HG03060 (cell line): ENCODE measurements at regions not wholly inside any gene's neighbourhood (a gene's known extent, or its start where the extent isn't known, plus 50 kb on each side); places are given as distances from the start of the nearest gene placed in this dataset.

ENCODE experiments used
- ATAC-seq: cut with Tn5 transposase; IDR thresholded peaks from one replicate; pipeline ENCODE4 v1.9.1; 2021; ENCODE audit warnings: low read depth, moderate number of reproducible peaks; ENCODE audit not compliant: unreplicated experiment

DNA sequence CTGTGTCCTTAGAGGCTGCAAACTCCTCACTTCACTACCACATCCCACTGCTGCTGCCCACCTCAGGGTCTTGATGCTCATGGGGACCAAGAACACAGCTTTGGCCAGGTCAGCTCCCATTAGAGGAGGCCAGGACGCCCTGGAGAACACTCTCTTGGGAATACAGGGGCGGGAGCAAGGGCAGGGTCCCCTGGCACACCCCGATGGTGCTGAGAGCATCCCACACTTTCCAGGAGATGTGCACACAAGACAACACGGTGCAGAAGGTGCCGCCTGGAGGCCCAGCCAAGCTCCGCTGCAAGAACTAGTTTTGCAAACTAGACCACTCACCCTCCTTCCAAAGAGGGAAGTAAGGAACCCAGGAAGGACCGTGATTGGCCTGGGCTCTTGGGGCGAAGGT is 304.4 kb upstream of the SALL3 start:
- no peak for ATAC-seq

DNA sequence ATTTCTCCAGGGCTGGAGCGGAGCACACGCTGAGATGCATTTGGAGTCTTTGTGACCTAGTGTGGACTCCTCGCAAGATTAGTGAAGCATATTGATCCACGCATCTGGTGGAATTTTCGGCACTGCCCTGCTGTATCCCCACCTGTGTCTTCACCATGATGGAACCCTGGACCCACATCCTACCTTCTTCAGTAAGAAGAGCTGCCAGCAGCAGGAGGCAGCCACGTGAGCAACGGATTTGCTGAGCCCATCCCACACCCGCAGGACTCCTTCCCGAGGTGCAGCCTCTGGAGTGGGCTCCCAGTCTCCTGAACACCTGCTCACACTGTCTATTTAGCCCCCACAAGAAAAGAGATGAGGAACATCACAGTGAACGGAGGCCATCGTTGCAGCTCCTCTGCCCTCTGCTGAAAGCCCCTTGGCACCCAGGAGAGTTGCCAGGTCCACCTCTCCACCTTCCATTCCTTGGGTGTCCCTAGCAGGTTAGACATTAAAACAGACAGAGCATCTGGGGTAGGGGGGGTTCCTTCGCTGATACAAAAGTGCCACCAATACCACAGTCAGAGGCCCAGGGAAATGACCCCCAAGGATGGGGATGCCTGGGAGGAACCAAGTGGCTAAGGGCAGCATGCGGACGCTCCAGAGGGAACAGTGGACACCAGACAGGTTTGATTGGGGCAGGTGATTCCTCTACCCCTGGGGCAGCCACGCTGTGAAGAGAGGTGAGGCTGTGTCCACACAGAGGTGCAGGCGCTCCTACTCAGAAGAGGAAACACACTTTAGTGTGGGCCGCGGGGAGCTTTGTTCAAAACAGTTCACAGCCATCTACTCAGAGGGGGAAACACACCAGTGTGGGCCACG is 302.8 kb upstream of the SALL3 start:
- ATAC-seq = no peak

DNA sequence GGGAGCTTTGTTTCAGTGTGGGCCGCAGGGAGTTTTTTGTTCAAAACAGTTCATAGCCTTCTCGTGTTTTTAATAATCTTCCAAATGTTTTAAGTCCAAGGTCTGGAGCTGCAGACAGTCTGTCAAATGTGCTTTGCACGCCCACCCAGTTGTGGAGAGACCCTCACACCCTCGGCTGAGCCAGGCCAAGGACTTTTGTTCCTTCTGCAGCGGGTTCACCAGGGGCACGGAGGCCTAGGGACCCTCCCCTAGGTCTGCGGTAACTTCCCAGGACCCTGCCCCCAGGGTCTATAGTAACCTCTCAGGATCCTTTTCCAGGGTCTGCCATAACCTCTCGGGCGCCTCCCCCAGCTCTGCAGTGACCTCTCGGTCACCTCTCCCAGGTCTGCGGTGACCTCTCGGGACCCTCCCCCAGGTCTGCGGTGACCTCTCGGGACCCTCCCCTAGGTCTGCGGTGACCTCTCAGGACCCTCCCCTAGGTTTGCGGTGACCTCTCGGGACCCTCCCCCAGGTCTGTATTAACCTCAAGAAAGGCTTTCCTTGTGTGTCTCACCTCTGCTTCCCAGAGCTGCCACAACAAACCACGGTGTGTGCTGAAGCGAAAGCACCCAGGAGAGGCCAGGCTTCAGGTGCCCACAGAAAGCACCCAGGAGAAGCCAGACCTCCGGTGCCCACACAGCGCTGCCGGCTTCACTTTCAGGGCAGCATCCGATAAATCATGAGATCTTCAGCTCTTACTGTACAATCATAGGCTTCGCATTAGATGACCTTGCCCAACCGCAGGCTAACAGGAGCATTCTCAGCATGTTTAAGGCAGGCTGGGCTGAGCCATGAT is 301.9 kb upstream of the SALL3 start:
- no peak for ATAC-seq

DNA sequence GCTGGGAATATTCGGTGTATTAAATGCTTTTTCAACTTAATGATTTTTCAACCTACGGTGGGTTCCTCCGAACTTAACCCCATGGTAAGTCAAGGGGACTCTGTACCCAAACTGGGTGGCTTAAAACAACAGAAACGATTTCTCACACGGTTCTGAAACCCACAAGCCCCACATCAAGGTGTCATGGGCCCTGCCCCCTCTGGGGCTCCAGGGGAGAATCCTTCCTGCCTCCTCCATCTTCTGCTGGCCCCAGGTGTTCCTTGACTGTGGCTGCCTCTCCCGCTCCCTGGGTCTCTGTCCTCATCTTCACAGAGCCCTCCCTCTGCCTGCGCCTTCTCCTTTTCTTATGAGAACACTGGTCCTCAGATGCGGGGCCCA is 301.3 kb upstream of the SALL3 start:
- ATAC-seq = no peak

DNA sequence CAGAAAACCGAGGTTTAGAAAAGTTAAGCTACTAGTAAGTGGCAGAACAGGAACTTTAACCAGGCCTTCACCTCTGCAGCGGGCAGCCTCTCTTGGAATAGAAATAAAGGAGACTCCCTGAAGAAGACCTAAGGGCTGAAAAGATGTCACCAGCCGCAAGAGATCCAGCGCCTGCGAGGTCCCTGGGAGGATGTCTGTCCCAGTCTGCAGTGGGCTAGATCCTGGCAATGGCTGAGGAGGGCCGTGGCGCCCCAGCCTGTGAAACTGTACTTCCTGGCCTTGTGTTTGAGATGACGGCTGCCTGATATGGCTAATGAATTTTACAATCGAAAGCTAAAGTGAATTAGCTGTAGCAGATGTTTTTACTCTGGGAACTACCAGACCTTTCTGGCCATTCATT is 300.6 kb upstream of the SALL3 start:
- no peak for ATAC-seq

DNA sequence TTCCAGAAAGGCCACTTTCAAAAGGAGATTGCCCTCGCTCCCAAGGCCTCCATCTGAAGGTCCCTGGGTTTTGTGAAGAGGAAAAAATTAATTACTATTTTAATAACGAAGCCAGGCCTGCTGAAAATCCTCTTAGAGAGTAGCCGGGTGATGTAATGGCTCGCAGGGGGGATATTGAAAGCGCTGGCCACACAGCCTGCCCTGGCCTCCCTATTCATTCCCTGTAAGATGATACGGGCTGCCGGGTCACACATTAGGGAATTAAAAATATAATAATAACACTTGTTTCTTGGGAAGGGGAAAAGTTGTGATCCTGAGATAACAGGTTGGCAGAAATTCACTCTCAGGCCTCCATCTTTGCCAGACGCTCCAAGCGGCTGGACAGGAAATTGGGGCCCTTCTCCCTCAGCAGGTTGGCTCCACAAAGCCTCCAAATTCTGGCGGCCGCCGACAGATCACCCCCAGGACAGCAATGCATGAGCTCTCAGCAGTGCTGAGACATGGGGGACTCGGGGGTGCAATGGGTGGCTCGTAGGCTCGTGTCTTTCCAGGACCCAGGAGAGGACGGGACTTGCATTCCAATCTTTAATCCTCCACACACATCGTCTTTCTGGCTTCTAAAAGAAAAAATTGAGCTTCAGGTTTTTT is 299.9 kb upstream of the SALL3 start:
- ATAC-seq = no peak

DNA sequence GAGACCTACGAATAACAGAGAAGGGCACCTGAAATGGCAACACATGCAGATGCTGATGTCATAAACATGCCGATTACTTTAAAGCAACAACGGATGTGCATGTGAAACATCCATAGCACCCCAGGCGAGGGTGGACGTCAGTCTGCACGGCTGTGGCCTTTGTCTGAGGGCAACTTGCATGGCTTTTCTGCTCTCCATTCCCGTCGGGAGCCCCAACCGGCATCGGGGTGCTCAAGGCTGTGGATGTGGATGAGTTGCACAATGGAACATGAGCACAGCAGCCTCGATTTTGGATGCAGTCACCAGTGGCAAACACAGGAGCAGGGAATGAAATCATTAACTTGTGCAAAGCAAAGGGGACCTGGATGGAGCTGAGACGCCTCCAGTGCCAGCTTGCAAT is 298.2 kb upstream of the SALL3 start:
- no peak for ATAC-seq

DNA sequence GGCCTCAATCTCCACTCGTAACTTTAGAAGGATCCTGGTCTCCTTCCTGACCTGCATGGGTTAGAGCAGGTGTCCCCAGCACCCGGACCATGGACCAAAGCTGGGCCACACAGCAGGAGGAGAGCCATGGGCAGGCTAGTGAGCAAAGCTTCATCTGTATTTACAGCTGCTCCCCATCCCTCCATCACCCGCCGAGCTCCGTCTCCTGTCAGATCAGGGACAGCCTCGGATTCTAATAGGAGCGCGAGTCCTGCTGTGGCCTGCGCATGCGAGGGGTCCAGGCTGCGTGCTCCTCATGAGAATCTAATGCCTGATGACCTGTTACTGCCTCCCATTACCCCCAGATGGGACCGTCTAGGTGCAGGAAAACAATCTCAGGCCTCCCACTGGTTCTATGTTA is 297.7 kb upstream of the SALL3 start:
- ATAC-seq = no peak

DNA sequence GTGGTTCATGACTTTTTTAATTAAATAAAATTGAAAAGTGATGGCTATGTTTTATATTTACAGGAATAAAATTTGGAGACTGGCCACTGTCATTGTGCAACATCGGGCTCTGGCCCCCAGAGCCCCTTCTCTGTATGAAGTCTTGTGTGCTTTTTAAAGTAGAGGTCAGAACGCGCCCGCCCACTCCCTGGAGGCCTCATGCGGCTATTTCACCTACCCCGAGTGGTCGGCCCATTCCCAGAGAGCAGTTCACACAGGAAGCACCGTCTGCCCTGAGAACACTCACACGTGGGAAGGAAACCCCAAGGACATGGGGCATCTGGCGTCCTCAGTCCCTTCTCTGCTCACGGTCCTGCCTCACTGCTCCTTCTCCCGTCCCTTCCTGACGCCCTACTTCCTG is 296.9 kb upstream of the SALL3 start:
- ATAC-seq = no peak

DNA sequence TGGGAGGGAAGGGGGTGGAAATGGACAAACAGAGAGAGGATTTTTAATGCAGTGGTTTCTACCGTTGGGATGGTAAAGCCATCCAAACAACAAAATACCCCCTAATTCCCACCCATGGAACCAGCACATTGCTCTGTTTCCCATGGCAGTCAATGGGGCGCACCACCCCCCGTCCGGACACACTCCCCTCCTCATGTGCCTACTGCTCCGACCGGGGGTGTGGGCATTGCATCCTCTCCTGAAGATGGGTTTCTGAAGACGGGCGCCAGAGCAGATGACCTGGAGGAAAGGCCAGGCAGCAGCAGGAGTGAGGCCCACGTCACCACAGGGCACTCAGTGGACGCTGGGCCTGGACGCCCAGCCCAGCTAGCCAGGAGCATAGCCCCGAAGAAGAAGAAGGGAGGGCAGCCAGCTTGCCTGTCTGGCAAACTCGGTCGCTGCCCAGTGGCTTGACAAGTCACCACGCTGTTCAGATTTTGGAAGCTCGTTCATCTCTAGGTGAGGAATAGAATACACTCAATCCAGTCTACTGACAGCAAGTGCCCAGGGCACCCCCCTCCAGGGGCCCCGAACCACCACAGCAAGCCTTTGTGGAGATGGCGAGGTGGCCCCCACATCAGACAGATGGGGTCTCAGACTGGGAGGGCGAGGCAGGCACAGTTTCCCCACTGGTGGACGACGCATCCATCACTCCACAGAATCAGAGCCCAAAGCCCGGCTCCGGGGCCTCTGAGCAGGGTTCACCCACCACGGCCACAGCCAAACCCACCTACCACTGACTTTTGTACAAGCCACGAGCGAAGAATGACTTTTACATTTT is 296.2 kb upstream of the SALL3 start:
- no peak for ATAC-seq

DNA sequence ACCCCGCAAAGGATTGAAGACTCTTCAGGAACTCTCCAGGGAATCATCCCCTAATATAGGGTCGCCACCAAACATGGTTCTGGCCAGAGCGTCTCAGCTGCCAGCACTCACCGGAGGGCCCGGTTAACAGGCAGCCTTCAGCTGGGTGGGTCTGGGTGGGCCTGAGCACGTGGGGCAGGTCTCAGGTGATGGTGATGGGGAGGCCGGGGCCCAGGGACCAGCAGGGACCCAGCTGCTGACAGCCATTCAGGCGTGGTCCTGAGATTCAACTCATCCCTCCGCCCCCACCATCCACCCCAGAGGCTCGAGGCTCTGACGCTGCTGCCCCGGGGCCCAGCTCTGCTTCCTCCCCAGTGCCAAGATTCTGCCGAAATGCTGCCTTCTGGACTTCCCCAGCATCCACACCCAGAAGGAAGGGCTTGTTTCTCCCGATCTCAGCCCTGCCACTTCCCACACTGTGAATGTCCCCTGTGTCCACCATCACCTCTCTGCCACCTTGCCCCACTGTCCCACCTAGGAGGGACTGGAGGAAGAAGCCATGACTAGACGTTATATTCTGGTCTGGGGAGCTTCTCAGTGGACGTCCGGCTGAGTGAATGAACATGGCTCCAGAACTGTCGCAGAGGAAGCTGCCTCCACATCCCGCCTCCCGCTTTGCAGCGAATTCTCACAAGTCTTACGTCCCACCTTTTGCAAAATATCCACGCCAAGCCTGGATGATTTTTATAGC is 294.2 kb upstream of the SALL3 start:
- no peak for ATAC-seq

DNA sequence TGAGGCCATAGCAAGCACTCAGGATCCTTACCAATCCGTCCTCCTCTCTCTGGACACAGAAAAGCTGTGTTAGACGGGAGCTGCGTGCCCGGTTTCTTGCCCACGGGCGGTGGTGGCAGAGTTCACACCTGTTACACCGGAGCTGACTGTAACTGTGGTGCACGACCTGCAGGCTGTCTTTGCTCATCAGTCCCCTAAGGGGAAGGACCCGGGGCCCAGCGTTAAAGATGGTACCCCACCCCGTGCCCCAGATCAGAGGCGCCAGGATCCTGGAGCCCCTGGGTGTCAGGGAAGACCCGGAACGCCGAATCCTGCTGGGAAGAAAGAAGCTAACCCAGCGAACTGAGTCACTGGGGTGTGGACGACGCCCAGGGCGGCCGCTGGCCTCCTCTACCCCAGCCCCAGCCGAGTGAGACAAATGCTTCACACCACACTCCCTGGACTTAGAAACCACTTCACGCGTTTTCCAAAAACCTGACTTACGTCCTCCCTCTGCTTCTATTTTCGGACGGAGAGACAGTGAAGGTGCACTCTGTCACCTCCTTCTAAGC is 293.6 kb upstream of the SALL3 start:
- ATAC-seq = no peak

DNA sequence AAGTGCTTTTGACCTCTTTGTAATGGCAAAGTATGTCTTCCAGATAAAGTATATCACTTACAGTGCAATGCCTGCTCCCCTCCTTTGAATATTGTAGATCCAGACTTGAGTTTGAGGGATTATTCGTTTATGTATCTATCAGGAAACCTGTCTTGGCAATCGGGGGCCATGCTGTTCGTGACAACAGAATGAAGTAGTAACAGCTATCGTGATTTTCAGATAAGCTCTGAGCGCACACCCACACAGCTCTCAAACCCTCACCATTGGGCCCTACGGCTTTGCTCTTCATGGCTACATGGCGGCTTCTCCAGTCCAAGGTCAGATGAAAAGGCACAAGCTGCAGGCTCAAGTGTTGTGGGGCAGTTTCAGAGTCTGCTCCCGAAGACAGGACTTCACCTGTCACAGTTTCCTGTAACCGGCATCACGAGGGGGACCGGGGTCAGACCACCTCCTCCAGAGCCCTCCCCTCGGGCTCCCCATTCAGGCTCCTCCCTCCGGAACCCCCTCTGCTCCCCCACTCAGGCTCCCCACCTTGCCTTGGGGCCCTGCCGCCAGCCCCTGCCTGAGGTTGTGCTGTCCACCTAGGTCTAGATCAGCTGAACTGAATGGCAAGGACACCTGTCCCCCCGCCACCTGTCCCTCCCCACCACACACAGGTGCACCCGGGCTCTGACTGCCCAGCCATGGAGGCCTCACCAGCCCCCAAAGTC is 292.5 kb upstream of the SALL3 start:
- ATAC-seq = no peak

DNA sequence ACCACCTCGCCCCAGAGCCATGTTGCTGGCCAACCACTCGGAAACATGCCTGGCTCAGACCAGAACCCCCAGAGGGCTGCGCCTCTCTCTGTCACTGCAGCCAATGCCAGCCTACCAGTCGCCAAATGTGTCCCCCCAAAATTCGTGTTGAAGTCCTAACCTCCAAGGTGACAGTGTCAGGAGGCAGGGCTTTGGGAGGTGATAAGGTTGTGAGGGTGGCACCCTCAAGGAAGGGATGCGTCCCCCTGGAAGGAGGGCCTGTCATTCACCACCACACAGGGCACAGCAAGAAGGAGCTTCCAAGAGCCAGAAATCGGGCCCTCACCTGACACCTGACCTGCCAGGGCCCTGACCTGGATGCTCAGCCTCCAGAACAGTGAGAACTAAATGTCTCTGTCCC is 291.9 kb upstream of the SALL3 start:
- no peak for ATAC-seq

DNA sequence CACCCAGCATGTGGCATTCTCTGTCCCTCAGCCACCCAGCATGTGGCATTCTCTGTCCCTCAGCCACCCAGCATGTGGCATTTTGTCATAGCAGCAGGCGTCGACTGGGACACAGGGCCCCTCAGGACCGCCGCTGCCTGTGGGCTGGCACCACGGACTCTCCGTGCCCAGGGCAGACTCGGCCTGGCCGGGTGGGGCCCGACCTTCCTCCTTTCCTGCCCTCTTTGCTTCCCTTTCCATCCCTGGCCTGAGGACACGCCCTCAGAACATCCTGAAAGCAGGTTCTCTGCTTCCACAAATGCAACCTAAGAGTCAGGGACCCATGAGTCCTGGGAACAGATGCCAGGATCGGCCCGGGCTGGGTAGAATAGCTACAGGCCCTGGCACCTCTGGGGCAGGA is 291.4 kb upstream of the SALL3 start:
- ATAC-seq = no peak

DNA sequence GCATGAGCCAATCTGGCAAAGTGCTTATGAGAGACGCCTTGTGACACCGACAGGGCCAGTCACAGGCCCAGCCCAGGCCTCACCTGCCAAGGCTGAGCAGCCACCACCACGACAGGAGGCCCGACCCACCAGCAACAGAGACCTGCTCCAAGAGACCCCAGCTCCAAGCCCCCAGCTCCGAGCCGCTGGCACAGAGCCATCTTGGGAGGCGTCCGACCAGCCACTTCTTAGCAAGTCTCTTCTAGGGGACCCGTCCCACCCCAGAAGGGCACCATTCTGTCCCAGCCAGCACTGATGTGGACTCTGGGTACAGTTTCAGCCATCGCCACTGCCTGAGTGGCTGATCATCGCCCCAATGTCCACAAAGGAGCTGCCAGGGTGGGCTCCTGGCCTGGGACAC is 290.7 kb upstream of the SALL3 start:
- ATAC-seq = no peak

DNA sequence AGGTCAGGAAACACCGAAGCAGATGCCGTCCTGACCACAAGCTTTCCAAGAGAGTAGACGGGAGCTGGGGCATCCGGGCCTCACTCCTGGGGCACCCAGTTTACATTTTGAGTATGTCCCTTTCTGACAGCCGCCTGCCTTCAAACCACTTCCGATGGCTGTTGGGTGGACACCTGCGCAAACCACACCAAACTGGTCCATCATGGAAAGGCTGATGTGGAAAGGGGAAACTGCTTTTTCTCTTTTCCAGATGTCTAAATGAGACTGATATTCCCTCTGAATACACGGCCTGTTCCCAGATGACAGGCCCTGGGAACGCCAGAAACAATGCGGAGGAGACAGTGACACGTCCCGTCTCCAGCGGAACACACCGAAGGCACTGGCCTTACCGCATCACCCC is 290.0 kb upstream of the SALL3 start:
- ATAC-seq = no peak

DNA sequence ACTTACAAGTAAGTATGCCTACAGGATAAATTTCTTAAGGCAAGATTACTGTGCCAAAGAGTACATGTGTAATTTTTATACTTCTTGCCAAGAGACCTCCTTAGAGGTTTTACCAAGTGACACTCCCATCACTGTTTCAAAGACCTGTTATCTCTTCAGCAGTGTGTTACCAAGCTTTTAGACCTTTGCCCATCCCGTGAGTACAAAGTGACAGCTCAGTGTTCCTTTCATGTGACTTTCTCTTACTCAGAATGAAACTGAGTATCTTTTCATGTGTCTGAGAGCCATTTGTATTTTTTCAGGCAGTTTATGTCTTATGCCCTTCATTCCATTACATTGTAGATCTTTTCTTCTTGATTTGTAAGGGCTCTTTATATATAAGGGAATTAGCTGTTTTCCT is 287.5 kb upstream of the SALL3 start:
- no peak for ATAC-seq

DNA sequence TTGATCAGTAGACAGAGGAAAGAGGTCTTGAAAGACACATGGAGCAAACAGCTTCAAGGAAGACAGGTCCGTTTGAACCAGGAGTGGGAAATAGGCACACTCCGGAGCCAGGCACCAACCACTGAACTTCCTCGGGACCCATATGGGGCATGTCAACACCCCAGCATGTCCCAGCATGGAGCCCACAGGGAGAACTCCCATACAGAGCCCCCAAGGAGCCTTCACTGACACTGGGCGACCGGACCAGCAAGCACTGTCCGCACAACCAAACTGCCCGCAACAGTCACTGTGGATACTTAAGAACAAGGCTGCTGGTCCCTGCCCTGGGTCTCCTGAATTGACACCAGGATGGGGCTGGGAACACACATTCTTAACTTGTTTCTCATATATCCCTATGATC is 286.2 kb upstream of the SALL3 start:
- no peak for ATAC-seq
